Mesothelial cell of epicardium (in vitro differentiated cells): ENCODE measurements at regions not wholly inside any gene's neighbourhood (a gene's known extent, or its start where the extent isn't known, plus 50 kb on each side); places are given as distances from the start of the nearest gene placed in this dataset.

Experiments
- DNase-seq, 2 experiments: peaks; one replicate each; pipeline ENCODE4 v3.0.0; 2021; ENCODE audit warnings: low spot score in 2 of 2; ENCODE audit not compliant: unreplicated experiment in 2 of 2
- H3K27ac Mint-ChIP-seq: 2 replicates; pipeline ENCODE4 v1.8.0; 2021; ENCODE audit warnings: mixed read lengths
- H3K27me3 Mint-ChIP-seq: 2 replicates; pipeline ENCODE4 v1.8.0; 2021; ENCODE audit warnings: low read depth, mixed read lengths
- H3K36me3 Mint-ChIP-seq: 2 replicates; pipeline ENCODE4 v1.8.0; 2021; ENCODE audit warnings: mixed read lengths
- H3K4me1 Mint-ChIP-seq: 2 replicates; pipeline ENCODE4 v1.8.0; 2021; ENCODE audit warnings: mixed read lengths
- H3K4me3 Mint-ChIP-seq: 2 replicates; pipeline ENCODE4 v1.8.0; 2021; ENCODE audit warnings: mild to moderate bottlenecking, moderate library complexity, mixed read lengths
- H3K9me3 Mint-ChIP-seq: 2 replicates; pipeline ENCODE4 v1.8.0; 2021; ENCODE audit warnings: mixed read lengths
- TF ChIP-seq, protein P1 (sequence below): fragments of 200-600 bp; sonication (generic); IDR thresholded peaks from one replicate; pipeline ENCODE4 v1.5.0; 2021; ENCODE audit warnings: antibody characterized with exemption; ENCODE audit not compliant: unreplicated experiment

GRCh38 chr6:68279793-68280557 lies 355.1 kb upstream of the ADGRB3 start:
- TF ChIP-seq, protein P1, sequence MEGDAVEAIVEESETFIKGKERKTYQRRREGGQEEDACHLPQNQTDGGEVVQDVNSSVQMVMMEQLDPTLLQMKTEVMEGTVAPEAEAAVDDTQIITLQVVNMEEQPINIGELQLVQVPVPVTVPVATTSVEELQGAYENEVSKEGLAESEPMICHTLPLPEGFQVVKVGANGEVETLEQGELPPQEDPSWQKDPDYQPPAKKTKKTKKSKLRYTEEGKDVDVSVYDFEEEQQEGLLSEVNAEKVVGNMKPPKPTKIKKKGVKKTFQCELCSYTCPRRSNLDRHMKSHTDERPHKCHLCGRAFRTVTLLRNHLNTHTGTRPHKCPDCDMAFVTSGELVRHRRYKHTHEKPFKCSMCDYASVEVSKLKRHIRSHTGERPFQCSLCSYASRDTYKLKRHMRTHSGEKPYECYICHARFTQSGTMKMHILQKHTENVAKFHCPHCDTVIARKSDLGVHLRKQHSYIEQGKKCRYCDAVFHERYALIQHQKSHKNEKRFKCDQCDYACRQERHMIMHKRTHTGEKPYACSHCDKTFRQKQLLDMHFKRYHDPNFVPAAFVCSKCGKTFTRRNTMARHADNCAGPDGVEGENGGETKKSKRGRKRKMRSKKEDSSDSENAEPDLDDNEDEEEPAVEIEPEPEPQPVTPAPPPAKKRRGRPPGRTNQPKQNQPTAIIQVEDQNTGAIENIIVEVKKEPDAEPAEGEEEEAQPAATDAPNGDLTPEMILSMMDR: no peak
- H3K4me3 Mint-ChIP-seq: no peak overlapping the region
- H3K27me3 Mint-ChIP-seq: no peaks in the 10 kb centered on the region
- H3K27ac Mint-ChIP-seq: no peak overlapping the region
- no peaks in the 10 kb centered on the region for H3K4me1 Mint-ChIP-seq
- H3K9me3 Mint-ChIP-seq: peaks cover 26% of the 10 kb centered on the region
- no peaks in the 10 kb centered on the region for H3K36me3 Mint-ChIP-seq
- no peak for DNase-seq

- H3K4me1 Mint-ChIP-seq: no peaks in the 10 kb centered on the region
- no peak overlapping the region for H3K27ac Mint-ChIP-seq
- no peak for DNase-seq
- H3K9me3 Mint-ChIP-seq: no peaks in the 10 kb centered on the region
- TF ChIP-seq, protein P1: no peak
- H3K27me3 Mint-ChIP-seq: no peaks in the 10 kb centered on the region
- no peak overlapping the region for H3K4me3 Mint-ChIP-seq
- H3K36me3 Mint-ChIP-seq: no peaks in the 10 kb centered on the region
Observed at GRCh38 chr6:68273297-68273696, 361.8 kb upstream of the ADGRB3 start.

DNA sequence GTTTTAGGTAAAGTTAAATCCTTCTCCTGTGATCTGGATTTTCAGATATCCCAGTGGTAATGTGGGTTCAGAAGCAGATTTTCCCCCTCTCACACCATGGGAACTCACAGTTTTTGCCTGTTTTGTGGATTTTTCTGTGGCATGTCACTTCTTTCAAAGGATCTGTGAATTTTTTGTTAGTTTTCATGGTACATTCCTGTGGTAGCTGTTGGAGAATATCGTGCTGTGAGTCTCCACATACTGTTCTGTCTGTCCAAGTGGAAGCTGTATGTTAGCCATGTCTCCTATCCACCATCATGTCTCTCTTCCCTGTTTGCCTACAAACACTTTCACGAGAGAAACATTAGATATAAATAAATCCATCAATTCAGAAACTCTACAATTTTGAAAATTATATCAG lies 378.7 kb upstream of the ADGRB3 start:
- Mint-ChIP-seq H3K27ac (no peak overlapping the region), H3K9me3 (peaks cover 60% of the 10 kb centered on the region), H3K36me3 (no peaks in the 10 kb centered on the region), H3K4me3 (no peak overlapping the region), H3K4me1 (no peaks in the 10 kb centered on the region), H3K27me3 (no peaks in the 10 kb centered on the region)
- TF ChIP-seq, protein P1: no peak
- DNase-seq: no peak

DNA sequence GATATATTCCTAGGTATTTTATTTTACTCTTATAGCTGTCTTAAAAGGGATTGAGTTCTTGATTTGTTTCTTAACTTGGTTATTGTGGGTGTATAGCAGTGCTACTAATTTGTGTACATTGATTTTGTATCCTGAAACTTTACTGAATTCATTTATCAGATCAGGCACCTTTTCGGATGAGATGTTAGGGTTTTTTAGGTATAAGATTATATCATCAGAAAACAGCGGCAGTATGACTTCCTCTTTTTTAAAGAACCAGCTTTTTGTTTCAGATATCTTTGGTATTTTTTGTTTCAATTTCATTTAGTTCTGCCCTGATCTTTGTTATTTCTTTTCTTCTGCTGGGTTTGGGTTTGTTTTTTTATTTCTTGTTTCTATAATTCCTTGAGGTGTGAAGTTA lies 382.4 kb upstream of the ADGRB3 start:
- TF ChIP-seq, protein P1: no peak
- Mint-ChIP-seq H3K4me3 (no peak overlapping the region), H3K4me1 (no peaks in the 10 kb centered on the region), H3K36me3 (no peaks in the 10 kb centered on the region), H3K27me3 (no peaks in the 10 kb centered on the region), H3K9me3 (peaks cover 47% of the 10 kb centered on the region), H3K27ac (no peak overlapping the region)
- DNase-seq: no peak

DNA sequence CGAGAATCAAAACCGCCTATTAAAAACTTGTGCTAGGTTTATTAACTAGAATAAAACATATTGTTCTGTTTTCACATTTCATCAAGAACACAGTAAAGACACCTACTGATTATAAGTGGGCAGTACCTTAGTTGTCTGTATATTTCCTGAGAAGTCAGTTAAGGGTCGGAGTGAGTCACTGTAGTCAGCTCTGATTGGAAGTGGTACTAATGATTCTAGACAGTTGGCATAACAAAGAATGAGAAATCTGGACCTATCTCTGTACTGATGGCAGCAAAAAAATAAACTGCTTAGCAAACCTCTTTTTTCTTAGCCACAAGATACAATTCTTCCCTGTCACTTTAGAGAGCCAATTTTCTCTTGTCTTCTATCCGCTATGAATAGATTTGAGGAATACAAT lies 387.3 kb upstream of the ADGRB3 start:
- H3K9me3 Mint-ChIP-seq: peaks cover 18% of the 10 kb centered on the region
- no peak for DNase-seq
- TF ChIP-seq, protein P1: no peak
- H3K27ac Mint-ChIP-seq: no peak overlapping the region
- H3K4me3 Mint-ChIP-seq: no peak overlapping the region
- H3K4me1 Mint-ChIP-seq: no peaks in the 10 kb centered on the region
- H3K36me3 Mint-ChIP-seq: no peaks in the 10 kb centered on the region
- no peaks in the 10 kb centered on the region for H3K27me3 Mint-ChIP-seq
